Suppressor macrophage treated with lipopolysaccharide for 1 hour (primary cell): ENCODE measurements at regions not wholly inside any gene's neighbourhood (a gene's known extent, or its start where the extent isn't known, plus 50 kb on each side); places are given as distances from the start of the nearest gene placed in this dataset.
A peak's percentile ranks its signal among the peaks of the same experiment; 100 is the strongest.

Source experiments
- DNase-seq, 3 donors: peaks; one replicate each; pipeline ENCODE4 v3.0.0-alpha.2; 2020 to 2022

GRCh38 chr5:58246461-58246944, 213.4 kb downstream of the PLK2 start:
- DNase-seq: peak in 1 of 3 donors; percentile 23

DNA sequence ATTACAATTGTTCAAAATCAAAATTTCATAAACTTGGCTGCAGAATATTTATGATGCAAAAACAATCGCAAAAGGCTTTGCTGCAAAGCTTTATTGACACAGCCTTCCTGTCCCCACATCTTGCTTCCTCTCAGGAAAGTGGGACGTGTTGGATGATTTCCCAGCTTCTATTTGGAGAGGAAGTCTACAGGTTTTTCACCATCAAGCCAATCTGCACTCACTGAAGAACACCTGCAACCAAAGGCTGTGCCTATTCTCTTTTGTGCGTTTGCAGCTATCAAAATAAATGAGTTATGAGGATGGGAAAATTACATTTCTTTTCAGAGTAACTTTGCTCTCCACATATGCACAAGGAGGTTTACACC, 214.4 kb downstream of the PLK2 start:
- no peak for DNase-seq

- peak in 1 of 3 donors; percentile 15 for DNase-seq
Measured at GRCh38 chr5:58244819-58245475, 214.9 kb downstream of the PLK2 start.

GRCh38 chr5:58241389-58241788, 218.5 kb downstream of the PLK2 start:
- no peak for DNase-seq

GRCh38 chr5:58240322-58240721, 219.6 kb downstream of the PLK2 start:
- no peak for DNase-seq

DNA sequence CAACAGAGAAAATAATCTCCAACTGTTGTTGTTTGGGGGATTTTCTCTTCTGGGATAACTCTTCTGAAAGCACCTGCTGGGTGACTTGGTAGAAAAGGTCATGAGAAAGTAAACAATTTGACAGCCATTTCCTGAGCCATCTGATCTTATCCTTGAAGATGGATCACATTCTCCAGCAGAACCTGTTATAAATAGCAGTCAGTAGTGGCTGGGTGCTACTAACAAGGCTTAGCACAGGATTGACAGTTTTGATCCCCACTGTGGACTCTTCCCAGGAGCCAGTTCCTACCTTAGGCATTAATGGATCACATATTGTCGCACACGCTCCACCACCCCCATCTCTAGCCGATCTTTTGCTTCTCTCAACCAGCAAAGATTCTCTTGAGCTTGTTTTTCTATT, 220.2 kb downstream of the PLK2 start:
- no peak for DNase-seq

DNA sequence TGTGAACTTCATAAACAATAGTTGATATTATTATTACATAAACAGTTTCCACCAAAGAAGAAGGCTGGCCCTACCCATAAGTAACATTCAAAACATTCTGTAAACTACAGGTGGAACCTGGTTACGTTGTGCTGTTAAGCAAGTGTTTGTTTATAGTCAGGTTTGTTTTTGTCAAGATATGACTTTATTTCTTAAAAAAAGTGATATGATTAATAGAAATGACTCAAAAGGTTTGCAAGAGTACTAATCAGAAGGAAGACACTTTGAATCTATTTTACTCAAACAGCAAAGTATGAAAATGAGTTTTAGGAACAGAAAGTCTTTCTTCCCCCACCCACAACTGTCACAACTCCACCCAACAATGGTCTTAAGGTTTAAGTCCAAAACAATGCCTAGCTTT, 220.8 kb downstream of the PLK2 start:
- peak; percentile 6 to 51 (median 33) for DNase-seq

- DNase-seq: no peak
Measured at GRCh38 chr5:58236498-58236897, 223.4 kb downstream of the PLK2 start.

DNA sequence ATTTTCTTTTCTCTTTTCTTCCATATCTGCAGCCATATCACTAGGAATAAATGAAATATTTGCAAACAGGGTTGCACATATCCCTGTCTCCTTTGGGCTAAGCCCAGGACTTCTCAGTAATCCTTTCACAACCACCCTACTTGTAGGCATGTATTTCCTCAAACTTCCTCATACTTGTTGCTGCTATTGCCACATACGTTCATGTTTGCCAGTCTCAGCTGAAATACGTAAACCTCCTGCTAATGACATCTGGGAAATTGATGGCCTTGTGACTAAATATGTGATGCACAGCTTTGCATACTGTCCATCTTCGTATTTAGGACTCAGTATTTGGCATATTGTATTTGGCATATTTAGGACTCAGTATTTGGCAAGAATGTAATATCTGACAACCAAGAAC, 224.6 kb downstream of the PLK2 start:
- DNase-seq: peak; percentile 72 to 91 (median 88)

- no peak for DNase-seq
Measured at GRCh38 chr5:58232130-58232529, 227.8 kb downstream of the PLK2 start.

DNA sequence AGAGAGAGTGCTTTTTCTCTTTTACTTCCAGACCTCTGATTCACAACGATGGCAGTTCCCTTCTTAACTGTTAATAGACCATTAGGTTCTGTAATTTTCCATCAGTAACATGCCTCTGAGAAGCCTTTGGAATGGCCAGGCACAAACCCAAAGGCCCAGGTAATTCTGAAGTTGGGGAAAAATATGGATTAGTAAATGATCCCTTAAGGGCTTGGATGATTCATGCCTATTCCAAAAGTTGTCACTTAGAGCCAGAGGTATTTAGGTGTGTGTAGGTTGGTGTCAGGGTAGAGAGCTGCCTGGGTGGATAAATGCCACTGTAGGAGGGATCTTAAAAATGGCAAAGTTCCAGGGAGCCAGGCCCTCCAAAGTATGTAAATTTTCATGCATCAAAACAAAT, 228.8 kb downstream of the PLK2 start:
- no peak for DNase-seq

DNA sequence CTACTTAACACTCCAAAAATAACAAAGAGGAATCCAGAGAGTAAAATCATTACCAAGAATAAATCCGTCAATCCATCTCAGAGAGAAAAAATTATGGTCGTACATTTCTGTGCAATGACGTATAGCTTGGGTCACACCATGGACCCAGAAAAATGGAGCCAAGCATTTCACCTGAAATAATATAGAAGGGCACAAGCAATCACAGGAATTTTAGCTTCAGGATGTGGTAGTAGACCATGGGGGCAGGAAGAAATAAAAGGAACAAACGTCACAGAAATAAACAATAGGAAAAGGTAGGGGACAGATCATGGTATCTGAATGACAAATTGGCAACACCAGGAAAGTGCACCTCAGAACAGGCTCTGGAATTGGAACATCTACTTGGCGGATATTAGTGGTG, 231.0 kb downstream of the PLK2 start:
- DNase-seq: no peak

DNA sequence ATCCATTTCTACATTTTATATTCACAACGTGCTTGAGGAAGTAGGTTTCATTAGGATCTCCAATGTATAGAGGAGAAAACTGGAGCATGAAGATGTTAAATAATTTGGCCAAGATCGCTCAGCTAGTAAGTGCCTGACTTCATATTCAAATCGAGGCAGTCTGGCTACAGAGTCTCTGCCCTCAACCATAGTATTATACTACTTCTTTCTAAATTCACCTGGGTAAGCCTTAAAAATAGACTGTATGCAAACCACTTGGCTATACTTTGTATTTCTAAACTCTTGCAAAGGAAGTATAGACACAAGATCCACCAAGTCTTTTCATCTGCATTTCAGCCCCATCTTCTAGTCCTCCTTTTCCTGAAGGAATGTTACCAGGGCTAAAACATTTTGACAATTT, 232.0 kb downstream of the PLK2 start:
- no peak for DNase-seq

GRCh38 chr5:58224661-58225060, 235.2 kb downstream of the PLK2 start:
- DNase-seq: no peak

DNA sequence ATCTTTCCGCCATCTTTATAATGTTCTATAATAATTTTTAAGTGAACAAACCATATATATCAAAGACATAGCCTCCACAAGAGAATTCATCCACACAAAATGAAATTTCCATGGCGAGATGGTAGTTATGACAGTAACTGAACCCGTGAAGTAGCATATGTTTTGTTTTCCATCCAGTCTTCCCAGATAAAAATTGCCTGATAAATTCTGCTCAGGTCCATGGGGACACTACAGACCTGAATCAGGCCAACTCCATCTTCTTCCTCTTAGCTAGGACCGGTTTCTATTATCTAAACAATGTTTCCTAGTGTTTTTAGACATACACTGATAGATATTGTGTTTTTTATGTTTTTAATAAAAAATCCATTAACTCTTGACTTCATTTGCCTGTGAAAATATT, 235.7 kb downstream of the PLK2 start:
- DNase-seq: no peak

GRCh38 chr5:58215364-58215763, 244.5 kb downstream of the PLK2 start:
- DNase-seq: no peak

DNA sequence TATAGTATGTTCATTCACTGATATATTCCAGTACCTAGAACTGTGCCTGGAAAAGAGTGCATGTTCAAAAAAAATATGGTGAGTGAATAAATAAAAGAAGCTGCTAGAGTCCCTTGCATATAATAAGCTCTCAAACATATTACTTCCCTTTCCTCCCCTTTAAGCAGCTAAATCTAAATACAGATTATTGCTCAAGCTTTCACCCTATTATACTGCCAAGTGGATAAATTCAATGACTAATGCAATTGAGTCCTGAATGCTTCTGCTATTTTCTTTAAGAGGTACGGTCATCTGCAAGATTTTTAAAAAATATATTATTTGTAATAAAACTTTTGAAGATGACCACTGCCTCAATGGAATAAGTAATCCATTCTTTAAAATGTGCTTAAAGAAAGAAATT, 248.4 kb downstream of the PLK2 start:
- DNase-seq: peak in 2 of 3 donors; percentile 36 to 41

GRCh38 chr5:58208674-58209073, 251.2 kb downstream of the PLK2 start:
- no peak for DNase-seq

- no peak for DNase-seq
Measured at GRCh38 chr5:58207076-58207475, 252.8 kb downstream of the PLK2 start.

- no peak for DNase-seq
Measured at GRCh38 chr5:58204966-58205365, 254.9 kb downstream of the PLK2 start.

DNA sequence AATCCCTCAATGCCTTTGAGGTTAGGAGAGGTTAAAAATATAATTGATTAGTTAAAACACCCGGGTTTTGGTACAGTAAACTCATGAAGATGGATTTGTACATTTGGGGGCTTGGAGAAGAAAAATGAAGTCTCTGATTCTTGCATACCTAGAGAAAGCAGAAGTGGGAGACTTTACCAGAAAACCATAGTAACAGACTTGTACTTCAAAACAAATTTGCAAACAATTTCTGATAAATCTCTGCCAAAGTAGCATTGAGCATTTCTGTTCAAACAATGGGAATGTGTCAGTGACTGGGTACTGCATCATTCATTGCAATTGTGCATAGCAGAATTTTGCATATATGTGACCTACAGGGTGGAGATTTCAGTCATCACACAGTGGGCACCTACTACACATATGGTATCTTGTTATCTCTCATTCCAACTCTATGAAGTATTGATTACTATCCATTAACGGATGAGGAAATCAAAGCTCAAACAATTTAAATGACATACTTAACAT, 256.9 kb downstream of the PLK2 start:
- no peak for DNase-seq

GRCh38 chr5:58201922-58202648, 257.8 kb downstream of the PLK2 start:
- no peak for DNase-seq

DNA sequence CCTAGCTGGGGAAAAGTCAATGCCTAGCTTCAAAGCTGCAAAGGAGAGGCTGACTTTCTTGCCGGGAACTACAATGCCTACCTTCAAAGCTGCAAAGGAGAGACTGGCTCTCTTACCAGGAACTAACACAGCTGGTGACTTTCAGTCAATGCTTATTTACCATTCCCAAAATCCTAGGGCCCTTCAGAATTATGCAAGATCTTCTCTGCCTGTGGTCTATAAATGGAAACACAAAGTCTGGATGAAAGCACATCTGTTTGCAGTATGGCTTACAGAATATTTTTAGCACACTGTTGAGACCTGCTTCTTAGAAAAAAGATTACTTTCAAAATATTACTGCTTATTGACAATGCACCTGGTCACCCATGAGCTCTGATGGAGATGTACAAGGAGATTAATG, 259.4 kb downstream of the PLK2 start:
- DNase-seq: no peak

DNA sequence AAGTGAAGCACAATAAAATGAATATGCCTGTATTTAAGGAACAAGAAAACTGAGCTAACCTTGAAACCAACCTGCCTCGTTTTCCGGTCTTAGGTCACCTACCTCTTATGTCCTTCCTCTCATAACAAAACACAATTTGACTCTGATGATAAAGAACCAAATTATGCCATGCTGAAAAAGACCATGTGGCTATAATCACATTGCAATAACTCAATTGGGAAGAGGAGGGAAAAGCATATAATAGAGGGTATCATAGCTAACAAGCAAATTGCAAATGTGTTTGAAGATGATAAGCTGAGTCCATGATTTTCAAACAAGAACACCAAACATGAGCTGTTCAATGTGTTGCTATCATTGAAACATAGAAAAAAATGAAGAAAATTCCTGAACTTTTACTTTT, 260.8 kb downstream of the PLK2 start:
- no peak for DNase-seq

GRCh38 chr5:58198330-58198729, 261.6 kb downstream of the PLK2 start:
- no peak for DNase-seq
